ENCODE measurements at regions not wholly inside any gene's neighbourhood (a gene's known extent, or its start where the extent isn't known, plus 50 kb on each side); places are given as distances from the start of the nearest gene placed in this dataset.

DNA sequence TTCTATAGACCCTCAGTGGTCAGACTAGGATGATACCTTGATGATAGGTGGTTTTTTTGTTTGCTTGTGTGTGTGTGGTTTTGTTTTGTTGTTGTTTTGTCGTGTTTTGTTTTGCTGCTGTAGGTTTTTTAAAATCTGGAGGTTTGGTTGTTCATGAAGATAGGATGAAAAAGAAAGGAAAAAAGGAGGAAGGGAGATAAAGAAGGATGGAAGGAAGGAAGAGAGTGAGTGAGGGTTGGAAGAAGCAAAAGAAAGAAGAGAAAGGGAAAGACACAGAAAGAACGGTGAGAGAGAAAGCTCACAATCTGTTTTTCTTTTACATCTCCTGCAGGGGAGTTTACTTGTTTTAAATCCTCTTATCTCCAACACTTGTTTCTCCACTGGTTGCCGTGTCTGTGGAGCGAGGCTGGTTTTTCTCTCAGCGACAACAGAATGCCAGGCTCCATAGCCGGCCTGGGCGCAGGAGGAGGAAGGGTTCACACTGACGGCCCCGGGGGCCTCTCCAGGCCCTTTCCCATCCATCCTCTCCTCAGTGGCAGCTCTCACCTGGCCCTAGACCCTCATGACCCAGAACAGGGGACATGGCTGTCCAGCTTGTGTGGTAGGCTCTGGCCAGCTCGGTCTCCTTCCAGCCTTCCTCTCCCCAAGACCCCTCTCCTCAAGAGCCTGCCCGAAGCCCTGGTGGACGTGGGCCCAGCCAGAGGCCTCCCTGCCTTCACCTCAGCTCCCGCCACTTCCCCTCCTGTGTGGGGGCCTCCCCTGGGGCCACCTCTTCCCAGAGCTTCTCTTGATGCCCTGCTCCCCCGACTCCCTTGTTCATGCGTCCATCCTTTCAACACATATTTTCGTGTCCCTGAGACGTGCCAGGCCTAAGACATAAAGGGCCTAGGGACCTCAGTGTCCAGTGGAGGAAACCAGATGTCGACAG is 168.4 kb downstream of the VEGFA start (continued):
- TF ChIP-seq, protein P1, sequence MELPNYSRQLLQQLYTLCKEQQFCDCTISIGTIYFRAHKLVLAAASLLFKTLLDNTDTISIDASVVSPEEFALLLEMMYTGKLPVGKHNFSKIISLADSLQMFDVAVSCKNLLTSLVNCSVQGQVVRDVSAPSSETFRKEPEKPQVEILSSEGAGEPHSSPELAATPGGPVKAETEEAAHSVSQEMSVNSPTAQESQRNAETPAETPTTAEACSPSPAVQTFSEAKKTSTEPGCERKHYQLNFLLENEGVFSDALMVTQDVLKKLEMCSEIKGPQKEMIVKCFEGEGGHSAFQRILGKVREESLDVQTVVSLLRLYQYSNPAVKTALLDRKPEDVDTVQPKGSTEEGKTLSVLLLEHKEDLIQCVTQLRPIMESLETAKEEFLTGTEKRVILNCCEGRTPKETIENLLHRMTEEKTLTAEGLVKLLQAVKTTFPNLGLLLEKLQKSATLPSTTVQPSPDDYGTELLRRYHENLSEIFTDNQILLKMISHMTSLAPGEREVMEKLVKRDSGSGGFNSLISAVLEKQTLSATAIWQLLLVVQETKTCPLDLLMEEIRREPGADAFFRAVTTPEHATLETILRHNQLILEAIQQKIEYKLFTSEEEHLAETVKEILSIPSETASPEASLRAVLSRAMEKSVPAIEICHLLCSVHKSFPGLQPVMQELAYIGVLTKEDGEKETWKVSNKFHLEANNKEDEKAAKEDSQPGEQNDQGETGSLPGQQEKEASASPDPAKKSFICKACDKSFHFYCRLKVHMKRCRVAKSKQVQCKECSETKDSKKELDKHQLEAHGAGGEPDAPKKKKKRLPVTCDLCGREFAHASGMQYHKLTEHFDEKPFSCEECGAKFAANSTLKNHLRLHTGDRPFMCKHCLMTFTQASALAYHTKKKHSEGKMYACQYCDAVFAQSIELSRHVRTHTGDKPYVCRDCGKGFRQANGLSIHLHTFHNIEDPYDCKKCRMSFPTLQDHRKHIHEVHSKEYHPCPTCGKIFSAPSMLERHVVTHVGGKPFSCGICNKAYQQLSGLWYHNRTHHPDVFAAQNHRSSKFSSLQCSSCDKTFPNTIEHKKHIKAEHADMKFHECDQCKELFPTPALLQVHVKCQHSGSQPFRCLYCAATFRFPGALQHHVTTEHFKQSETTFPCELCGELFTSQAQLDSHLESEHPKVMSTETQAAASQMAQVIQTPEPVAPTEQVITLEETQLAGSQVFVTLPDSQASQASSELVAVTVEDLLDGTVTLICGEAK (IDR thresholded peaks at IDR 0.05) = 0 out of 2 replicates have a peak, but pooled peaks have one; percentile 37
- TF ChIP-seq, protein P1 (CRISPR knock-in tag; IDR thresholded peaks at IDR 0.05) = no peak
- peak; percentile 71; the same call in 1 of the 2 replicates for TF ChIP-seq MTA1 (IDR thresholded peaks at IDR 0.05; ENCODE audit: borderline replicate concordance)
- TF ChIP-seq HDGF (IDR thresholded peaks at IDR 0.05) = peak; percentile 87; the same call in 1 of the 2 replicates
- TF ChIP-seq, protein P2, sequence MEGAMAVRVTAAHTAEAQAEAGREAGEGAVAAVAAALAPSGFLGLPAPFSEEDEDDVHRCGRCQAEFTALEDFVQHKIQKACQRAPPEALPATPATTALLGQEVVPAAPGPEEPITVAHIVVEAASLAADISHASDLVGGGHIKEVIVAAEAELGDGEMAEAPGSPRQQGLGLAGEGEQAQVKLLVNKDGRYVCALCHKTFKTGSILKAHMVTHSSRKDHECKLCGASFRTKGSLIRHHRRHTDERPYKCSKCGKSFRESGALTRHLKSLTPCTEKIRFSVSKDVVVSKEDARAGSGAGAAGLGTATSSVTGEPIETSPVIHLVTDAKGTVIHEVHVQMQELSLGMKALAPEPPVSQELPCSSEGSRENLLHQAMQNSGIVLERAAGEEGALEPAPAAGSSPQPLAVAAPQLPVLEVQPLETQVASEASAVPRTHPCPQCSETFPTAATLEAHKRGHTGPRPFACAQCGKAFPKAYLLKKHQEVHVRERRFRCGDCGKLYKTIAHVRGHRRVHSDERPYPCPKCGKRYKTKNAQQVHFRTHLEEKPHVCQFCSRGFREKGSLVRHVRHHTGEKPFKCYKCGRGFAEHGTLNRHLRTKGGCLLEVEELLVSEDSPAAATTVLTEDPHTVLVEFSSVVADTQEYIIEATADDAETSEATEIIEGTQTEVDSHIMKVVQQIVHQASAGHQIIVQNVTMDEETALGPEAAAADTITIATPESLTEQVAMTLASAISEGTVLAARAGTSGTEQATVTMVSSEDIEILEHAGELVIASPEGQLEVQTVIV (CRISPR knock-in tag; IDR thresholded peaks at IDR 0.05; ENCODE audit: borderline replicate concordance) = no peak
- TF ChIP-seq ELF4 (CRISPR knock-in tag; IDR thresholded peaks at IDR 0.05) = peak; percentile 76; the same call in 1 of the 2 replicates
- TF ChIP-seq TAF1 (IDR thresholded peaks at IDR 0.05; ENCODE audit: control insufficient read depth, extremely low read depth, insufficient read depth, low read length, severe bottlenecking) = no peak
- peak; percentile 59 for TF ChIP-seq NCOA4 (IDR thresholded peaks at IDR 0.05; ENCODE audit: partially characterized antibody)
- no peak for TF ChIP-seq ZNF436 (CRISPR knock-in tag; IDR thresholded peaks at IDR 0.05)
- TF ChIP-seq HNRNPH1 (optimal IDR thresholded peaks at IDR 0.05; ENCODE audit: low read depth, low read length) = no peak
- peak; percentile 70 for TF ChIP-seq ARHGAP35 (IDR thresholded peaks at IDR 0.05; ENCODE audit: partially characterized antibody)
- TF ChIP-seq ZNF217 (CRISPR knock-in tag; IDR thresholded peaks at IDR 0.05) = no peak
- no peak for TF ChIP-seq HSF4 (CRISPR knock-in tag; IDR thresholded peaks at IDR 0.05; ENCODE audit: borderline replicate concordance)
- no peak for TF ChIP-seq ZBTB8A (IDR thresholded peaks at IDR 0.05; ENCODE audit: partially characterized antibody)
- TF ChIP-seq, protein P3, sequence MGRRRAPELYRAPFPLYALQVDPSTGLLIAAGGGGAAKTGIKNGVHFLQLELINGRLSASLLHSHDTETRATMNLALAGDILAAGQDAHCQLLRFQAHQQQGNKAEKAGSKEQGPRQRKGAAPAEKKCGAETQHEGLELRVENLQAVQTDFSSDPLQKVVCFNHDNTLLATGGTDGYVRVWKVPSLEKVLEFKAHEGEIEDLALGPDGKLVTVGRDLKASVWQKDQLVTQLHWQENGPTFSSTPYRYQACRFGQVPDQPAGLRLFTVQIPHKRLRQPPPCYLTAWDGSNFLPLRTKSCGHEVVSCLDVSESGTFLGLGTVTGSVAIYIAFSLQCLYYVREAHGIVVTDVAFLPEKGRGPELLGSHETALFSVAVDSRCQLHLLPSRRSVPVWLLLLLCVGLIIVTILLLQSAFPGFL (CRISPR knock-in tag; IDR thresholded peaks at IDR 0.05) = no peak

All from K562 (cell line).